A549 (cell line): ENCODE measurements at regions not wholly inside any gene's neighbourhood (a gene's known extent, or its start where the extent isn't known, plus 50 kb on each side); places are given as distances from the start of the nearest gene placed in this dataset.

Source experiments
- ATAC-seq, 2 experiments: fragments of 200-7000 bp in 1 of 2; fragments of >200 bp in 1 of 2; cut with Nextera tagmentation in 1 of 2; cut with Tn5 transposase in 1 of 2; 3 replicates each; pipeline versions ENCODE4 v1.8.0 to v1.9.1; 2018 to 2020; ENCODE audit warnings: mild to moderate bottlenecking in 1 of 2, moderate library complexity in 1 of 2
- CTCF ChIA-PET: fragments of 300-600 bp; sonication (Branson Sonifier 250); formaldehyde crosslinking; extraction: SDS; loops from one replicate; lab custom pipeline; 2021; ENCODE audit warnings: antibody characterized with exemption, inconsistent platforms; lab: Yijun Ruan, JAX
- POLR2A ChIA-PET: fragments of 350-600 bp; formaldehyde crosslinking; extraction: SDS; loops from one replicate; lab custom pipeline; 2021; ENCODE audit warnings: antibody characterized with exemption, inconsistent platforms; lab: Yijun Ruan, JAX
- DNase-seq, 2 experiments: peaks; one replicate each; pipeline versions ENCODE4 v3.0.0 to v3.0.0-alpha.2; 2011 to 2016; ENCODE audit warnings: low read depth in 1 of 2, low spot score in 1 of 2
- FAIRE-seq: peaks from 2 replicates; lab custom pipeline; 2011; peaks lifted over from hg19 to GRCh38; lab: Jason Lieb, UNC
- H3K27ac ChIP-seq, 2 experiments: fragments of >200 bp; sonication (Bioruptor Twin); formaldehyde crosslinking; 3 replicates each; pipeline ENCODE4 v1.5.1; 2016 to 2017
- H3K4me1 ChIP-seq: fragments of >200 bp; sonication (Bioruptor Twin); formaldehyde crosslinking; 3 replicates; pipeline ENCODE4 v1.6.1; 2016
- H3K4me2 ChIP-seq: fragments of >200 bp; sonication (Bioruptor Twin); formaldehyde crosslinking; 3 replicates; pipeline ENCODE4 v1.6.1; 2016
- H3K4me3 ChIP-seq: fragments of >200 bp; sonication (Bioruptor Twin); formaldehyde crosslinking; 3 replicates; pipeline ENCODE4 v1.5.1; 2016
- H3K9me3 ChIP-seq: fragments of >200 bp; sonication (Bioruptor Twin); formaldehyde crosslinking; 3 replicates; pipeline ENCODE4 v1.6.1; 2016
- CBX2 ChIP-seq: fragments of 200-600 bp; sonication (generic); IDR thresholded peaks from 2 replicates; pipeline ENCODE4 v1.6.1; 2016; ENCODE audit warnings: low read depth, mild to moderate bottlenecking, borderline replicate concordance
- CHD2 ChIP-seq: fragments of 150-350 bp; IDR thresholded peaks from 2 replicates; pipeline ENCODE4 v1.6.1; 2014; ENCODE audit warnings: low read length; ENCODE audit not compliant: partially characterized antibody
- CTCF ChIP-seq: fragments of >200 bp; sonication (Bioruptor Twin); formaldehyde crosslinking; IDR thresholded peaks from 3 replicates; pipeline ENCODE4 v1.5.1; 2016
- EHF ChIP-seq: fragments of 250-450 bp; sonication (Bioruptor Pico); IDR thresholded peaks from 2 replicates; pipeline ENCODE4 v1.5.0; 2020; ENCODE audit warnings: mild to moderate bottlenecking
- EHMT2 ChIP-seq: fragments of 200-600 bp; sonication (generic); IDR thresholded peaks from 2 replicates; pipeline ENCODE4 v1.6.1; 2016; ENCODE audit warnings: antibody characterized with exemption, low read depth, mild to moderate bottlenecking, moderate library complexity
- ELK1 ChIP-seq: fragments of 150-350 bp; IDR thresholded peaks from 2 replicates; pipeline ENCODE4 v1.6.1; 2014; ENCODE audit warnings: low read depth, mild to moderate bottlenecking, low read length
- EP300 ChIP-seq, 2 experiments: fragments of >200 bp; sonication (Bioruptor Twin); formaldehyde crosslinking; IDR thresholded peaks; 2 replicates in 1 of 2; 3 replicates in 1 of 2; pipeline ENCODE4 v1.6.1; 2016 to 2017
- ESRRA ChIP-seq: fragments of 150-350 bp; IDR thresholded peaks from 2 replicates; pipeline ENCODE4 v1.6.1; 2014; ENCODE audit warnings: mild to moderate bottlenecking, low read length, borderline replicate concordance
- FOXS1 ChIP-seq: fragments of 250-450 bp; sonication (Bioruptor Pico); IDR thresholded peaks from 2 replicates; pipeline ENCODE4 v1.5.0; 2020; ENCODE audit warnings: mild to moderate bottlenecking, moderate library complexity
- HMGXB4 ChIP-seq: fragments of 250-450 bp; sonication (Bioruptor Pico); IDR thresholded peaks from 2 replicates; pipeline ENCODE4 v1.5.0; 2021; ENCODE audit warnings: mild to moderate bottlenecking, moderate library complexity, borderline replicate concordance
- HOXA7 ChIP-seq: fragments of 250-450 bp; sonication (Bioruptor Pico); IDR thresholded peaks from 2 replicates; pipeline ENCODE4 v1.5.0; 2020; ENCODE audit warnings: mild to moderate bottlenecking, moderate library complexity
- HOXB13 ChIP-seq: fragments of 250-450 bp; sonication (Bioruptor Pico); IDR thresholded peaks from 2 replicates; pipeline ENCODE4 v1.5.0; 2020; ENCODE audit warnings: low read depth, mild to moderate bottlenecking, moderate library complexity
- HOXB5 ChIP-seq: fragments of 250-450 bp; sonication (Bioruptor Pico); IDR thresholded peaks from 2 replicates; pipeline ENCODE4 v1.5.0; 2020; ENCODE audit warnings: mild to moderate bottlenecking, moderate library complexity
- JUNB ChIP-seq: fragments of >200 bp; sonication (Bioruptor Twin); formaldehyde crosslinking; IDR thresholded peaks from 2 replicates; pipeline ENCODE4 v1.6.1; 2016
- KDM5A ChIP-seq: fragments of 200-600 bp; sonication (generic); IDR thresholded peaks from 2 replicates; pipeline ENCODE4 v1.6.1; 2016; ENCODE audit warnings: antibody characterized with exemption, mild to moderate bottlenecking
- MYC ChIP-seq: IDR thresholded peaks from 2 replicates; pipeline ENCODE4 v1.6.1; 2012; ENCODE audit warnings: mild to moderate bottlenecking, inconsistent platforms, low read length, improper control_type of control experiment, borderline replicate concordance
- NFE2L2 ChIP-seq: fragments of 150-350 bp; conservative IDR thresholded peaks from 2 replicates; pipeline ENCODE4 v1.6.1; 2014; ENCODE audit warnings: low read length
- NPAS2 ChIP-seq: fragments of 250-450 bp; sonication (Bioruptor Pico); IDR thresholded peaks from 2 replicates; pipeline ENCODE4 v1.8.0; 2022; ENCODE audit warnings: mild to moderate bottlenecking, moderate library complexity, borderline replicate concordance
- NR3C1 ChIP-seq: fragments of >200 bp; sonication (Bioruptor Twin); formaldehyde crosslinking; IDR thresholded peaks from 3 replicates; pipeline ENCODE4 v1.6.1; 2017
- PBX3 ChIP-seq: IDR thresholded peaks from 2 replicates; pipeline ENCODE4 v1.6.1; 2012
- POLR2A ChIP-seq: IDR thresholded peaks from 2 replicates; pipeline ENCODE4 v1.6.1; 2012; ENCODE audit warnings: mild to moderate bottlenecking, low read length
- RAD21 ChIP-seq, 2 experiments: fragments of >200 bp in 1 of 2; sonication (Bioruptor Twin) in 1 of 2; formaldehyde crosslinking in 1 of 2; IDR thresholded peaks in 1 of 2; conservative IDR thresholded peaks in 1 of 2; 2 replicates in 1 of 2; 3 replicates in 1 of 2; pipeline ENCODE4 v1.6.1; 2012 to 2018; ENCODE audit warnings: inconsistent platforms in 1 of 2
- REST ChIP-seq: fragments of 200-600 bp; sonication (generic); IDR thresholded peaks from 2 replicates; pipeline ENCODE4 v1.6.1; 2016; ENCODE audit warnings: antibody characterized with exemption, mild to moderate bottlenecking, moderate library complexity
- SREBF2 ChIP-seq: fragments of 450-650 bp; IDR thresholded peaks from 2 replicates; pipeline ENCODE4 v1.6.1; 2014; ENCODE audit warnings: mild to moderate bottlenecking, moderate library complexity
- ZFP36 ChIP-seq: fragments of 450-650 bp; IDR thresholded peaks from 2 replicates; pipeline ENCODE4 v1.6.1; 2014; ENCODE audit warnings: borderline replicate concordance; ENCODE audit not compliant: partially characterized antibody
- ZSCAN20 ChIP-seq: fragments of 250-450 bp; sonication (Bioruptor Pico); IDR thresholded peaks from 2 replicates; pipeline ENCODE4 v1.8.0; 2022; ENCODE audit warnings: mild to moderate bottlenecking, moderate library complexity
- WGBS: methylation state at CpG from one replicate; pipeline ENCODE4 v1.1.6; 2017; ENCODE audit errors: missing lambda C conversion rate; 5-methylcytosine and 5-hydroxymethylcytosine counted together

GRCh38 chr17:77385750-77386501 is 245.2 kb downstream of the SEC14L1 start:
- Histone ChIP-seq H3K4me1 (peaks cover 88% of the 10 kb centered on the region), H3K9me3 (no peaks in the 10 kb centered on the region), H3K27ac (peak overlapping the region; percentile 39 to 74; a peak in 4 of 6 replicates), H3K4me3 (no peak overlapping the region), H3K4me2 (peak overlapping the region; percentile 26)
- ChIA-PET POLR2A (no interaction called here), CTCF (interaction anchor here (3.6 kb wide), 1 partner anchor 55 kb away, joined by 15 read pairs; no protein-coding TSS in a partner anchor)
- no peak for DNase-seq
- ATAC-seq: peak in 1 of 2 experiments; percentile 16; a peak in 3 of 6 replicates
- WGBS: 78% methylated on average over 16 of the region's 16 CpGs
- TF ChIP-seq POLR2A (no peak), EHF (CRISPR knock-in tag) (no peak), NR3C1 (no peak), NFE2L2 (no peak), HOXB5 (CRISPR knock-in tag) (no peak), JUNB (no peak), MYC (no peak), ZFP36 (no peak), ESRRA (no peak), ELK1 (no peak), SREBF2 (no peak)
- TF ChIP-seq, all 56 proteins: peak for 0
- FAIRE-seq: no peak

GRCh38 chr17:77386502-77387192 is 245.9 kb downstream of the SEC14L1 start:
- Histone ChIP-seq H3K27ac (peak overlapping the region in 1 of 2 experiments; percentile 74; a peak in 4 of 6 replicates), H3K4me1 (peaks cover 88% of the 10 kb centered on the region), H3K4me2 (peak overlapping the region; percentile 26), H3K4me3 (no peak overlapping the region), H3K9me3 (no peaks in the 10 kb centered on the region)
- POLR2A ChIA-PET: interaction anchor here (0.5 kb wide), 1 partner anchor 859 kb away, joined by 11 read pairs; no protein-coding TSS in a partner anchor
- WGBS: 90% methylated on average over 8 of the region's 8 CpGs
- DNase-seq: no peak
- CTCF ChIA-PET: interaction anchor here (2.3 to 3.6 kb wide), 2 partner anchors 55 to 108 kb away, joined by 11 to 15 read pairs; no protein-coding TSS in a partner anchor
- ATAC-seq: no peak
- no peak for FAIRE-seq
- TF ChIP-seq HOXB13 (CRISPR knock-in tag) (no peak), HMGXB4 (CRISPR knock-in tag) (no peak), KDM5A (no peak), MYC (no peak), SREBF2 (no peak), ZSCAN20 (no peak), HOXA7 (no peak), PBX3 (no peak), EHF (CRISPR knock-in tag) (no peak), RAD21 (conservative IDR thresholded peaks at IDR 0.05 in 1 of 2, IDR thresholded peaks at IDR 0.05 in 1 of 2) (no peak), CTCF (no peak), NPAS2 (CRISPR knock-in tag) (no peak), REST (no peak), FOXS1 (CRISPR knock-in tag) (no peak), CHD2 (no peak), EHMT2 (no peak), CBX2 (no peak), EP300 (IDR thresholded peaks at IDR 0.05) (no peak)
